ENCODE measurements at regions not wholly inside any gene's neighbourhood (a gene's known extent, or its start where the extent isn't known, plus 50 kb on each side); places are given as distances from the start of the nearest gene placed in this dataset.

GRCh38 chr2:64852771-64853241, 136.4 kb upstream of the SLC1A4 start:
- DNase-seq (ENCODE audit: low read depth, low spot score), result no peak
- in situ Hi-C loops (cut with HindIII; ENCODE audit: low sequenced_read_pairs), result no loop called here
- no peak overlapping the region for H3K4me3 ChIP-seq (ENCODE audit: low read depth, low read length)
- no peak for TF ChIP-seq CTCF (IDR thresholded peaks at IDR 0.05; ENCODE audit: low read depth, low read length)

- in situ Hi-C loops (cut with HindIII; ENCODE audit: low sequenced_read_pairs), result no loop called here
- H3K4me3 ChIP-seq (ENCODE audit: low read depth, low read length), result no peak overlapping the region
- no peak for DNase-seq (ENCODE audit: low read depth, low spot score)
- TF ChIP-seq CTCF (IDR thresholded peaks at IDR 0.05; ENCODE audit: low read depth, low read length), result no peak
These were observed 135.9 kb upstream of the SLC1A4 start for GRCh38 chr2:64853306-64853705.

GRCh38 chr2:64853894-64854293, 135.3 kb upstream of the SLC1A4 start:
- DNase-seq (ENCODE audit: low read depth, low spot score), result no peak
- no peak for TF ChIP-seq CTCF (IDR thresholded peaks at IDR 0.05; ENCODE audit: low read depth, low read length)
- H3K4me3 ChIP-seq (ENCODE audit: low read depth, low read length), result no peak overlapping the region
- in situ Hi-C loops (cut with HindIII; ENCODE audit: low sequenced_read_pairs), result no loop called here

GRCh38 chr2:64854773-64855237, 134.4 kb upstream of the SLC1A4 start:
- H3K4me3 ChIP-seq (ENCODE audit: low read depth, low read length), result no peak overlapping the region
- no peak for TF ChIP-seq CTCF (IDR thresholded peaks at IDR 0.05; ENCODE audit: low read depth, low read length)
- no peak for DNase-seq (ENCODE audit: low read depth, low spot score)
- in situ Hi-C loops (cut with HindIII; ENCODE audit: low sequenced_read_pairs), result no loop called here

- in situ Hi-C loops (cut with HindIII; ENCODE audit: low sequenced_read_pairs), result no loop called here
- no peak overlapping the region for H3K4me3 ChIP-seq (ENCODE audit: low read depth, low read length)
- no peak for TF ChIP-seq CTCF (IDR thresholded peaks at IDR 0.05; ENCODE audit: low read depth, low read length)
- peak; percentile 67 for DNase-seq (ENCODE audit: low read depth, low spot score)
These were observed 131.4 kb upstream of the SLC1A4 start for GRCh38 chr2:64857581-64858471.

GRCh38 chr2:64858541-64859311, 130.5 kb upstream of the SLC1A4 start:
- in situ Hi-C loops (cut with HindIII; ENCODE audit: low sequenced_read_pairs), result no loop called here
- H3K4me3 ChIP-seq (ENCODE audit: low read depth, low read length), result no peak overlapping the region
- no peak for DNase-seq (ENCODE audit: low read depth, low spot score)
- no peak for TF ChIP-seq CTCF (IDR thresholded peaks at IDR 0.05; ENCODE audit: low read depth, low read length)
